ENCODE measurements at regions not wholly inside any gene's neighbourhood (a gene's known extent, or its start where the extent isn't known, plus 50 kb on each side); places are given as distances from the start of the nearest gene placed in this dataset.

- Histone ChIP-seq H3K4me3 (ENCODE audit: low read depth, low read length) (no peak overlapping the region), H3K9me3 (ENCODE audit: severe bottlenecking) (no peaks in the 10 kb centered on the region), H3K27ac (no peak overlapping the region), H3K36me3 (no peaks in the 10 kb centered on the region), H3K27me3 (ENCODE audit: insufficient read depth, low read depth, severe bottlenecking) (no peaks in the 10 kb centered on the region)
- no peak for TF ChIP-seq CTCF (IDR thresholded peaks at IDR 0.05; ENCODE audit: low read depth, low read length)
- no peak for DNase-seq
These were observed 70.4 kb upstream of the MDFIC start for GRCh38 chr7:114851406-114852061.

GRCh38 chr7:114852293-114852692, 69.6 kb upstream of the MDFIC start:
- Histone ChIP-seq H3K36me3 (no peaks in the 10 kb centered on the region), H3K27me3 (ENCODE audit: insufficient read depth, low read depth, severe bottlenecking) (no peaks in the 10 kb centered on the region), H3K9me3 (ENCODE audit: severe bottlenecking) (no peaks in the 10 kb centered on the region), H3K27ac (no peak overlapping the region), H3K4me3 (ENCODE audit: low read depth, low read length) (no peak overlapping the region)
- no peak for DNase-seq
- no peak for TF ChIP-seq CTCF (IDR thresholded peaks at IDR 0.05; ENCODE audit: low read depth, low read length)

GRCh38 chr7:114853189-114853588, 68.7 kb upstream of the MDFIC start:
- TF ChIP-seq CTCF (IDR thresholded peaks at IDR 0.05; ENCODE audit: low read depth, low read length), result no peak
- Histone ChIP-seq H3K4me3 (ENCODE audit: low read depth, low read length) (no peak overlapping the region), H3K27me3 (ENCODE audit: insufficient read depth, low read depth, severe bottlenecking) (no peaks in the 10 kb centered on the region), H3K9me3 (ENCODE audit: severe bottlenecking) (no peaks in the 10 kb centered on the region), H3K36me3 (no peaks in the 10 kb centered on the region), H3K27ac (no peak overlapping the region)
- DNase-seq, result no peak

- no peaks in the 10 kb centered on the region for H3K27me3 ChIP-seq (ENCODE audit: insufficient read depth, low read depth, severe bottlenecking)
- no peaks in the 10 kb centered on the region for H3K9me3 ChIP-seq (ENCODE audit: severe bottlenecking)
- no peak overlapping the region for H3K4me3 ChIP-seq (ENCODE audit: low read depth, low read length)
- DNase-seq, result no peak
- H3K36me3 ChIP-seq, result no peaks in the 10 kb centered on the region
- no peak overlapping the region for H3K27ac ChIP-seq
- no peak for TF ChIP-seq CTCF (IDR thresholded peaks at IDR 0.05; ENCODE audit: low read depth, low read length)
These were observed 67.5 kb upstream of the MDFIC start for GRCh38 chr7:114854369-114854768.

- no peak overlapping the region for H3K27ac ChIP-seq
- no peaks in the 10 kb centered on the region for H3K9me3 ChIP-seq (ENCODE audit: severe bottlenecking)
- H3K27me3 ChIP-seq (ENCODE audit: insufficient read depth, low read depth, severe bottlenecking), result no peaks in the 10 kb centered on the region
- no peak for TF ChIP-seq CTCF (IDR thresholded peaks at IDR 0.05; ENCODE audit: low read depth, low read length)
- no peak for DNase-seq
- H3K4me3 ChIP-seq (ENCODE audit: low read depth, low read length), result no peak overlapping the region
- H3K36me3 ChIP-seq, result no peaks in the 10 kb centered on the region
These were observed 65.3 kb upstream of the MDFIC start for GRCh38 chr7:114856625-114857024.

- Histone ChIP-seq H3K27ac (no peak overlapping the region), H3K27me3 (ENCODE audit: insufficient read depth, low read depth, severe bottlenecking) (no peaks in the 10 kb centered on the region), H3K4me3 (ENCODE audit: low read depth, low read length) (no peak overlapping the region), H3K9me3 (ENCODE audit: severe bottlenecking) (no peaks in the 10 kb centered on the region), H3K36me3 (no peaks in the 10 kb centered on the region)
- TF ChIP-seq CTCF (IDR thresholded peaks at IDR 0.05; ENCODE audit: low read depth, low read length), result no peak
- no peak for DNase-seq
These were observed 64.3 kb upstream of the MDFIC start for GRCh38 chr7:114857605-114858004.
